ENCODE measurements at regions not wholly inside any gene's neighbourhood (a gene's known extent, or its start where the extent isn't known, plus 50 kb on each side); places are given as distances from the start of the nearest gene placed in this dataset.

- in situ Hi-C loops (cut with MboI; ENCODE audit: low pct_ligation_motif_present in 1 of 4, low pct_unique_long_range_greater_than_20kb in 1 of 4, low sequenced_read_pairs in 3 of 4): loop anchor here in 1 of 4 donors (25.0 kb wide), 1 partner anchor 95 kb away; no protein-coding TSS in a partner anchor
- H3K4me1 ChIP-seq: no peaks in the 10 kb centered on the region
- TF ChIP-seq, protein P1, sequence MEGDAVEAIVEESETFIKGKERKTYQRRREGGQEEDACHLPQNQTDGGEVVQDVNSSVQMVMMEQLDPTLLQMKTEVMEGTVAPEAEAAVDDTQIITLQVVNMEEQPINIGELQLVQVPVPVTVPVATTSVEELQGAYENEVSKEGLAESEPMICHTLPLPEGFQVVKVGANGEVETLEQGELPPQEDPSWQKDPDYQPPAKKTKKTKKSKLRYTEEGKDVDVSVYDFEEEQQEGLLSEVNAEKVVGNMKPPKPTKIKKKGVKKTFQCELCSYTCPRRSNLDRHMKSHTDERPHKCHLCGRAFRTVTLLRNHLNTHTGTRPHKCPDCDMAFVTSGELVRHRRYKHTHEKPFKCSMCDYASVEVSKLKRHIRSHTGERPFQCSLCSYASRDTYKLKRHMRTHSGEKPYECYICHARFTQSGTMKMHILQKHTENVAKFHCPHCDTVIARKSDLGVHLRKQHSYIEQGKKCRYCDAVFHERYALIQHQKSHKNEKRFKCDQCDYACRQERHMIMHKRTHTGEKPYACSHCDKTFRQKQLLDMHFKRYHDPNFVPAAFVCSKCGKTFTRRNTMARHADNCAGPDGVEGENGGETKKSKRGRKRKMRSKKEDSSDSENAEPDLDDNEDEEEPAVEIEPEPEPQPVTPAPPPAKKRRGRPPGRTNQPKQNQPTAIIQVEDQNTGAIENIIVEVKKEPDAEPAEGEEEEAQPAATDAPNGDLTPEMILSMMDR (IDR thresholded peaks at IDR 0.05): no peak
- no peak for TF ChIP-seq EP300 (IDR thresholded peaks at IDR 0.05; ENCODE audit: low read depth)
- no peak for TF ChIP-seq POLR2AphosphoS5 (IDR thresholded peaks at IDR 0.05)
- TF ChIP-seq POLR2A (IDR thresholded peaks at IDR 0.05): no peak
- 53 to 65% methylated on average over 6 of the region's 6 CpGs for WGBS, 2 donors (ENCODE audit: low coverage in 1 of 2)
- H3K27me3 ChIP-seq: no peaks in the 10 kb centered on the region
- no peaks in the 10 kb centered on the region for H3K36me3 ChIP-seq
- H3K4me3 ChIP-seq: no peak overlapping the region
- no peak for DNase-seq
- intact Hi-C loops (cut with DNase I; ENCODE audit: low total_unique reads): no loop called here
- H3K9me3 ChIP-seq: no peaks in the 10 kb centered on the region
- H3K27ac ChIP-seq: no peak overlapping the region
These were observed 556.6 kb upstream of the SALL1 start for GRCh38 chr16:51707666-51708065.

- no peak overlapping the region for H3K4me3 ChIP-seq
- no peak for DNase-seq
- intact Hi-C loops (cut with DNase I; ENCODE audit: low total_unique reads): no loop called here
- no peaks in the 10 kb centered on the region for H3K36me3 ChIP-seq
- in situ Hi-C loops (cut with MboI; ENCODE audit: low pct_ligation_motif_present in 1 of 4, low pct_unique_long_range_greater_than_20kb in 1 of 4, low sequenced_read_pairs in 3 of 4): loop anchor here in 1 of 4 donors (25.0 kb wide), 1 partner anchor 93 kb away; no protein-coding TSS in a partner anchor
- H3K4me1 ChIP-seq: no peaks in the 10 kb centered on the region
- H3K27me3 ChIP-seq: no peaks in the 10 kb centered on the region
- TF ChIP-seq POLR2AphosphoS5 (IDR thresholded peaks at IDR 0.05): no peak
- TF ChIP-seq, protein P1 (IDR thresholded peaks at IDR 0.05): no peak
- TF ChIP-seq POLR2A (IDR thresholded peaks at IDR 0.05): no peak
- no peak for TF ChIP-seq EP300 (IDR thresholded peaks at IDR 0.05; ENCODE audit: low read depth)
- no peak overlapping the region for H3K27ac ChIP-seq
- no peaks in the 10 kb centered on the region for H3K9me3 ChIP-seq
These were observed 554.1 kb upstream of the SALL1 start for GRCh38 chr16:51705142-51705541.

- H3K4me3 ChIP-seq: no peak overlapping the region
- intact Hi-C loops (cut with DNase I; ENCODE audit: low total_unique reads) (no loop called here), in situ Hi-C loops (cut with MboI; ENCODE audit: low pct_ligation_motif_present in 1 of 4, low pct_unique_long_range_greater_than_20kb in 1 of 4, low sequenced_read_pairs in 3 of 4) (loop anchor here in 1 of 4 donors (25.0 kb wide), 1 partner anchor 89 kb away; no protein-coding TSS in a partner anchor)
- 93 to 100% methylated on average over 1 of the region's 1 CpG for WGBS, 2 donors (ENCODE audit: low coverage in 1 of 2)
- no peaks in the 10 kb centered on the region for H3K27me3 ChIP-seq
- no peak for TF ChIP-seq POLR2A (IDR thresholded peaks at IDR 0.05)
- TF ChIP-seq EP300 (IDR thresholded peaks at IDR 0.05; ENCODE audit: low read depth): no peak
- no peak for TF ChIP-seq POLR2AphosphoS5 (IDR thresholded peaks at IDR 0.05)
- TF ChIP-seq, protein P1 (IDR thresholded peaks at IDR 0.05): no peak
- H3K9me3 ChIP-seq: no peaks in the 10 kb centered on the region
- no peaks in the 10 kb centered on the region for H3K36me3 ChIP-seq
- H3K27ac ChIP-seq: no peak overlapping the region
- no peaks in the 10 kb centered on the region for H3K4me1 ChIP-seq
- DNase-seq: no peak
These were observed 550.0 kb upstream of the SALL1 start for GRCh38 chr16:51701025-51701424.

DNA sequence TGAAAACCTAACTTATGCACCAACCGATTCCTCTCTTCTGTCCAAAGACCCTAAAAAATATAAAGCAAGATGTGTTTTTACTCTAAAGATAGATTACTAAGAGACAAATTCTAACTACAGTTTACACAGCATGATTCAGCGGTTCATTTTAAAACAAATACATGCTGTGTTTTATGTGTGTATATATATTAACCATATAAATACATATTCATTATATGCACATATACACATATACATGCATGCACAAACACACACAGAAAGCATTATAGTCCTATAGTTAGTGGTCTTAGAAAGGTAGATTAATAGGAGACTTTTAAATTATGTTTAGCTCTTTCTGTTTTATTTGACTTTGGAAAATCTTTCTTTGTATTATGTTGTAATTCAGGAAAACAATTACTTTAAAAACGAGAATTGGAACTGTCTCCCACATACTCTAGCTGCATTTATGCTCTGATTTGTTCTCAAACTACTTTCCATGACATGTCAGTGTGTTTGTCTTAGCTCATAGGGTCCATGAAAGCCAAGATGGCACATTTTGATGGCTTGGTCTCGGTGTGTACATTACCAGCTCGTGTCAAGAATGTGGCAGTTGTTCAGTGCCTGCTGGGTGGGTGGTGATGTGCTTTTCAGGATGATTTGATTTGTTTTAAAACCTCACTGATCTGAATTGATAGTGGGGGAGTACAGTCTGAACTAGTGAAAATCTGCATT is 548.8 kb upstream of the SALL1 start:
- intact Hi-C loops (cut with DNase I; ENCODE audit: low total_unique reads): no loop called here
- no peak for DNase-seq
- Histone ChIP-seq H3K36me3 (no peaks in the 10 kb centered on the region), H3K27ac (no peak overlapping the region), H3K4me3 (no peak overlapping the region), H3K4me1 (no peaks in the 10 kb centered on the region), H3K27me3 (no peaks in the 10 kb centered on the region), H3K9me3 (no peaks in the 10 kb centered on the region)
- TF ChIP-seq, protein P1 (IDR thresholded peaks at IDR 0.05): no peak
- TF ChIP-seq EP300 (IDR thresholded peaks at IDR 0.05; ENCODE audit: low read depth) (no peak), POLR2AphosphoS5 (IDR thresholded peaks at IDR 0.05) (no peak), POLR2A (IDR thresholded peaks at IDR 0.05) (no peak)
- 50 to 57% methylated on average over 5 of the region's 5 CpGs for WGBS, 2 donors (ENCODE audit: low coverage in 1 of 2)
- in situ Hi-C loops (cut with MboI; ENCODE audit: low pct_ligation_motif_present in 1 of 4, low pct_unique_long_range_greater_than_20kb in 1 of 4, low sequenced_read_pairs in 3 of 4): loop anchor here in 1 of 4 donors (25.0 kb wide), 1 partner anchor 88 kb away; no protein-coding TSS in a partner anchor

Measured in transverse colon (tissue), 4 donors.